ENCODE measurements at regions not wholly inside any gene's neighbourhood (a gene's known extent, or its start where the extent isn't known, plus 50 kb on each side); places are given as distances from the start of the nearest gene placed in this dataset.

GRCh38 chr12:60834806-60835205 lies 1239.0 kb downstream of the SLC16A7 start:
- no peak overlapping the region for H3K4me3 ChIP-seq (ENCODE audit: low read length)
- no peaks in the 10 kb centered on the region for H3K27me3 Mint-ChIP-seq
- no peak overlapping the region for H3K27ac Mint-ChIP-seq
- no peak for TF ChIP-seq CTCF (IDR thresholded peaks at IDR 0.05)
- ChIA-PET CTCF (no interaction called here), POLR2A (no interaction called here)
- peaks cover 15% of the 10 kb centered on the region for H3K9me3 Mint-ChIP-seq
- DNase-seq (no peak), ATAC-seq (ENCODE audit: poor library complexity) (no peak)
- H3K4me3 Mint-ChIP-seq = no peak overlapping the region
- no peaks in the 10 kb centered on the region for H3K27me3 ChIP-seq (ENCODE audit: control insufficient read depth in 1 of 2, insufficient read depth in 2 of 2, low read length in 2 of 2)
- no peaks in the 10 kb centered on the region for H3K9me3 ChIP-seq (ENCODE audit: control insufficient read depth in 1 of 2, insufficient read depth in 1 of 2, low read length in 2 of 2)
- no peaks in the 10 kb centered on the region for H3K4me1 Mint-ChIP-seq (ENCODE audit: low read depth)
- H3K36me3 Mint-ChIP-seq (ENCODE audit: low read depth) = no peaks in the 10 kb centered on the region
- no peak overlapping the region for H3K27ac ChIP-seq (ENCODE audit: low read depth in 1 of 2, low read length in 2 of 2)
- H3K36me3 ChIP-seq (ENCODE audit: insufficient read depth, low read length) = no peaks in the 10 kb centered on the region
- intact Hi-C loops (cut with DNase I, micrococcal nuclease) = no loop called here
- no peaks in the 10 kb centered on the region for H3K4me1 ChIP-seq (ENCODE audit: insufficient read depth, low read length)

- peaks cover 18% of the 10 kb centered on the region for H3K9me3 Mint-ChIP-seq
- no peaks in the 10 kb centered on the region for H3K9me3 ChIP-seq (ENCODE audit: control insufficient read depth in 1 of 2, insufficient read depth in 1 of 2, low read length in 2 of 2)
- no peak overlapping the region for H3K27ac ChIP-seq (ENCODE audit: low read depth in 1 of 2, low read length in 2 of 2)
- ChIA-PET CTCF (no interaction called here), POLR2A (no interaction called here)
- H3K4me1 ChIP-seq (ENCODE audit: insufficient read depth, low read length) = no peaks in the 10 kb centered on the region
- H3K4me3 ChIP-seq (ENCODE audit: low read length) = no peak overlapping the region
- no peaks in the 10 kb centered on the region for H3K36me3 ChIP-seq (ENCODE audit: insufficient read depth, low read length)
- no peaks in the 10 kb centered on the region for H3K4me1 Mint-ChIP-seq (ENCODE audit: low read depth)
- no peak for DNase-seq
- no peaks in the 10 kb centered on the region for H3K36me3 Mint-ChIP-seq (ENCODE audit: low read depth)
- no peak overlapping the region for H3K27ac Mint-ChIP-seq
- no peak for ATAC-seq (ENCODE audit: poor library complexity)
- no peaks in the 10 kb centered on the region for H3K27me3 Mint-ChIP-seq
- H3K4me3 Mint-ChIP-seq = no peak overlapping the region
- H3K27me3 ChIP-seq (ENCODE audit: control insufficient read depth in 1 of 2, insufficient read depth in 2 of 2, low read length in 2 of 2) = no peaks in the 10 kb centered on the region
- no peak for TF ChIP-seq CTCF (IDR thresholded peaks at IDR 0.05)
- intact Hi-C loops (cut with DNase I, micrococcal nuclease) = no loop called here
Measured at GRCh38 chr12:60836651-60837050, 1240.8 kb downstream of the SLC16A7 start.

- Mint-ChIP-seq H3K36me3 (ENCODE audit: low read depth) (no peaks in the 10 kb centered on the region), H3K27ac (no peak overlapping the region), H3K9me3 (peaks cover 3% of the 10 kb centered on the region), H3K27me3 (no peaks in the 10 kb centered on the region), H3K4me1 (ENCODE audit: low read depth) (no peaks in the 10 kb centered on the region), H3K4me3 (no peak overlapping the region)
- ATAC-seq (ENCODE audit: poor library complexity) = no peak
- POLR2A ChIA-PET = no interaction called here
- Histone ChIP-seq H3K27me3 (ENCODE audit: control insufficient read depth in 1 of 2, insufficient read depth in 2 of 2, low read length in 2 of 2) (no peaks in the 10 kb centered on the region), H3K4me1 (ENCODE audit: insufficient read depth, low read length) (no peaks in the 10 kb centered on the region), H3K4me3 (ENCODE audit: low read length) (no peak overlapping the region), H3K9me3 (ENCODE audit: control insufficient read depth in 1 of 2, insufficient read depth in 1 of 2, low read length in 2 of 2) (peaks cover 0 to 3% of the 10 kb centered on the region in 2 experiments), H3K27ac (ENCODE audit: low read depth in 1 of 2, low read length in 2 of 2) (no peak overlapping the region), H3K36me3 (ENCODE audit: insufficient read depth, low read length) (no peaks in the 10 kb centered on the region)
- no peak for DNase-seq
- CTCF ChIA-PET = no interaction called here
- intact Hi-C loops (cut with DNase I, micrococcal nuclease) = no loop called here
- TF ChIP-seq CTCF (IDR thresholded peaks at IDR 0.05) = no peak
Measured at GRCh38 chr12:60842181-60842580, 1246.4 kb downstream of the SLC16A7 start.
